NCI-H460 (cell line): ENCODE measurements at regions not wholly inside any gene's neighbourhood (a gene's known extent, or its start where the extent isn't known, plus 50 kb on each side); places are given as distances from the start of the nearest gene placed in this dataset.

ENCODE experiments used
- small RNA-seq, 2 experiments: library from RNA; depleted of rRNA; stranded (forward); fragments of <200 nt; gene quantifications; one replicate each; pipeline ENCODE3, GENCODE V24; 2014

Small RNA genes in the stretch of these regions (small RNA-seq; reads per million reads assigned to genes)
- gene AL159169.1, result 0 reads per million in 2 experiments
